ENCODE measurements at regions not wholly inside any gene's neighbourhood (a gene's known extent, or its start where the extent isn't known, plus 50 kb on each side); places are given as distances from the start of the nearest gene placed in this dataset.
A peak's percentile ranks its signal among the peaks of the same experiment; 100 is the strongest.
"Not testable (repeated sequence)": the region's sequence is repeated elsewhere in the genome, so short reads cannot be mapped to it uniquely, and the experiment has no call there.

GRCh38 chr14:46596236-46596635 lies 55.3 kb downstream of the RPL10L start:
- no peak for DNase-seq

GRCh38 chr14:46582826-46583225 lies 68.8 kb downstream of the RPL10L start:
- no peak for DNase-seq

GRCh38 chr14:46581036-46581671 lies 70.4 kb downstream of the RPL10L start:
- no peak for DNase-seq

- DNase-seq = no peak
These were observed 76.6 kb downstream of the RPL10L start for GRCh38 chr14:46574978-46575375.

- DNase-seq = peak; percentile 6
These were observed 77.2 kb downstream of the RPL10L start for GRCh38 chr14:46574221-46574977.

- no peak for DNase-seq
These were observed 78.1 kb downstream of the RPL10L start for GRCh38 chr14:46573498-46573897.

- no peak for DNase-seq
These were observed 79.6 kb downstream of the RPL10L start for GRCh38 chr14:46571970-46572369.

- not testable (repeated sequence) for DNase-seq
These were observed 83.4 kb downstream of the RPL10L start for GRCh38 chr14:46568161-46568560.

- DNase-seq = no peak
These were observed 100.7 kb downstream of the RPL10L start for GRCh38 chr14:46550836-46551235.

- DNase-seq = no peak
These were observed 110.6 kb downstream of the RPL10L start for GRCh38 chr14:46540986-46541385.

GRCh38 chr14:46519121-46519520 lies 132.5 kb downstream of the RPL10L start:
- DNase-seq = no peak

- DNase-seq = not testable (repeated sequence)
These were observed 142.8 kb downstream of the RPL10L start for GRCh38 chr14:46508752-46509151.

- DNase-seq = no peak
These were observed 152.1 kb downstream of the RPL10L start for GRCh38 chr14:46499521-46499920.

GRCh38 chr14:46496409-46496808 lies 155.2 kb downstream of the RPL10L start:
- no peak for DNase-seq

GRCh38 chr14:46490238-46490685 lies 161.3 kb downstream of the RPL10L start:
- no peak for DNase-seq

GRCh38 chr14:46488374-46488773 lies 163.2 kb downstream of the RPL10L start:
- DNase-seq = no peak

GRCh38 chr14:46487582-46488350 lies 163.8 kb downstream of the RPL10L start:
- DNase-seq = no peak

- no peak for DNase-seq
These were observed 169.4 kb downstream of the RPL10L start for GRCh38 chr14:46482200-46482599.

GRCh38 chr14:46480817-46481216 lies 170.8 kb downstream of the RPL10L start:
- no peak for DNase-seq

- no peak for DNase-seq
These were observed 179.3 kb downstream of the RPL10L start for GRCh38 chr14:46472261-46472660.

- no peak for DNase-seq
These were observed 187.2 kb downstream of the RPL10L start for GRCh38 chr14:46464341-46464740.

GRCh38 chr14:46451800-46452199 lies 199.8 kb downstream of the RPL10L start:
- DNase-seq = no peak

GRCh38 chr14:46444666-46445065 lies 206.9 kb downstream of the RPL10L start:
- DNase-seq = peak; percentile 4
